Hepatocyte (in vitro differentiated cells): ENCODE measurements at regions not wholly inside any gene's neighbourhood (a gene's known extent, or its start where the extent isn't known, plus 50 kb on each side); places are given as distances from the start of the nearest gene placed in this dataset.

Experiments used
- DNase-seq: peaks from one replicate; pipeline ENCODE4 v3.0.0-alpha.2; 2016; ENCODE audit warnings: low spot score
- H2AFZ ChIP-seq: fragments of 200-600 bp; sonication (generic); 2 replicates; pipeline ENCODE4 v1.6.0; 2016; ENCODE audit warnings: antibody characterized with exemption, mild to moderate bottlenecking
- H3K27ac ChIP-seq: fragments of 200-600 bp; sonication (generic); 2 replicates; pipeline ENCODE4 v1.5.1; 2016; ENCODE audit warnings: mild to moderate bottlenecking
- H3K27me3 ChIP-seq: fragments of 200-600 bp; sonication (generic); 2 replicates; pipeline ENCODE4 v1.6.1; 2016
- H3K36me3 ChIP-seq: fragments of 200-600 bp; sonication (generic); replicated peaks from 2 replicates; pipeline ENCODE4 v1.5.1; 2016; ENCODE audit warnings: low read depth; ENCODE audit not compliant: insufficient read depth
- H3K4me1 ChIP-seq: fragments of 200-600 bp; sonication (generic); 2 replicates; pipeline ENCODE4 v1.5.1; 2016; ENCODE audit warnings: mild to moderate bottlenecking, moderate library complexity; ENCODE audit not compliant: insufficient read depth
- H3K4me2 ChIP-seq: fragments of 200-600 bp; sonication (generic); 2 replicates; pipeline ENCODE4 v1.6.0; 2016
- H3K4me3 ChIP-seq: fragments of 200-600 bp; sonication (generic); 2 replicates; pipeline ENCODE4 v1.5.1; 2016; ENCODE audit warnings: mild to moderate bottlenecking
- H3K79me2 ChIP-seq: fragments of 200-600 bp; sonication (generic); 2 replicates; pipeline ENCODE4 v1.6.0; 2017; ENCODE audit warnings: mild to moderate bottlenecking
- H3K9me2 ChIP-seq: fragments of 200-600 bp; sonication (generic); replicated peaks from 2 replicates; pipeline ENCODE4 v1.6.0; 2017; ENCODE audit warnings: mild to moderate bottlenecking; ENCODE audit not compliant: insufficient read depth
- H3K9me3 ChIP-seq: fragments of 200-600 bp; sonication (generic); 2 replicates; pipeline ENCODE4 v1.5.1; 2016; ENCODE audit warnings: low read depth, mild to moderate bottlenecking
- H4K20me1 ChIP-seq: fragments of 200-600 bp; sonication (generic); 2 replicates; pipeline ENCODE4 v1.6.0; 2016; ENCODE audit warnings: mild to moderate bottlenecking; ENCODE audit not compliant: insufficient read depth, poor library complexity, severe bottlenecking
- CTCF ChIP-seq: fragments of 200-600 bp; sonication (generic); IDR thresholded peaks from 2 replicates; pipeline ENCODE4 v1.5.1; 2016; ENCODE audit warnings: antibody characterized with exemption, mild to moderate bottlenecking; ENCODE audit not compliant: poor library complexity
- EZH2 ChIP-seq: fragments of 200-600 bp; sonication (generic); IDR thresholded peaks from 2 replicates; pipeline ENCODE4 v1.6.1; 2016; ENCODE audit warnings: antibody characterized with exemption, mild to moderate bottlenecking, borderline replicate concordance
- EZH2phosphoT487 ChIP-seq: fragments of 200-600 bp; sonication (generic); IDR thresholded peaks from one replicate; pipeline ENCODE4 v1.6.1; 2018; ENCODE audit warnings: antibody characterized with exemption, mild to moderate bottlenecking, low read depth, moderate library complexity; ENCODE audit not compliant: unreplicated experiment, severe bottlenecking
- WGBS: methylation state at CpG from one replicate; pipeline ENCODE4 v1.1.6; 2016; ENCODE audit warnings: low lambda C conversion rate; ENCODE audit errors: missing lambda C conversion rate; 5-methylcytosine and 5-hydroxymethylcytosine counted together

- H3K4me2 ChIP-seq = no peak overlapping the region
Measured at GRCh38 chr7:121744877-121745276, 128.1 kb upstream of the PTPRZ1 start.

GRCh38 chr7:121744319-121744718, 128.6 kb upstream of the PTPRZ1 start:
- Histone ChIP-seq H3K79me2 (no peaks in the 10 kb centered on the region), H3K9me2 (no peaks in the 10 kb centered on the region), H3K9me3 (no peaks in the 10 kb centered on the region), H3K36me3 (no peaks in the 10 kb centered on the region), H3K27me3 (no peaks in the 10 kb centered on the region), H3K4me1 (no peaks in the 10 kb centered on the region), H3K27ac (no peak overlapping the region), H2AFZ (no peak overlapping the region), H3K4me2 (no peak overlapping the region), H3K4me3 (no peak overlapping the region), H4K20me1 (no peaks in the 10 kb centered on the region)
- 68% methylated on average over 3 of the region's 3 CpGs for WGBS
- DNase-seq = no peak
- TF ChIP-seq CTCF = no peak
- no peak for TF ChIP-seq EZH2phosphoT487
- no peak for TF ChIP-seq EZH2

More at GRCh38 chr7:121744877-121745276, 128.1 kb upstream of the PTPRZ1 start:
- H3K4me1 ChIP-seq = no peaks in the 10 kb centered on the region
- 91% methylated on average over 2 of the region's 2 CpGs for whole genome bisulfite sequencing
- H3K27ac ChIP-seq = no peak overlapping the region
- H3K79me2 ChIP-seq = no peaks in the 10 kb centered on the region
- no peaks in the 10 kb centered on the region for H3K27me3 ChIP-seq
- no peak for DNase-seq
- H2AFZ ChIP-seq = no peak overlapping the region
- no peaks in the 10 kb centered on the region for H3K36me3 ChIP-seq
- H3K4me3 ChIP-seq = no peak overlapping the region
- no peaks in the 10 kb centered on the region for H3K9me3 ChIP-seq
- no peak for TF ChIP-seq CTCF
- no peak for TF ChIP-seq EZH2
- no peak for TF ChIP-seq EZH2phosphoT487
- H4K20me1 ChIP-seq = no peaks in the 10 kb centered on the region
- no peaks in the 10 kb centered on the region for H3K9me2 ChIP-seq

GRCh38 chr7:121741896-121742295, 131.1 kb upstream of the PTPRZ1 start:
- no peaks in the 10 kb centered on the region for H3K79me2 ChIP-seq
- DNase-seq = no peak
- H3K4me2 ChIP-seq = no peak overlapping the region
- no peaks in the 10 kb centered on the region for H3K4me1 ChIP-seq
- H3K27me3 ChIP-seq = no peaks in the 10 kb centered on the region
- no peaks in the 10 kb centered on the region for H3K9me3 ChIP-seq
- no peaks in the 10 kb centered on the region for H3K36me3 ChIP-seq
- H2AFZ ChIP-seq = no peak overlapping the region
- TF ChIP-seq EZH2phosphoT487 (no peak), CTCF (no peak), EZH2 (no peak)
- no peak overlapping the region for H3K4me3 ChIP-seq
- no peaks in the 10 kb centered on the region for H4K20me1 ChIP-seq
- no peak overlapping the region for H3K27ac ChIP-seq
- H3K9me2 ChIP-seq = no peaks in the 10 kb centered on the region

- H4K20me1 ChIP-seq = no peaks in the 10 kb centered on the region
- WGBS = 69% methylated on average over 3 of the region's 3 CpGs
- DNase-seq = no peak
- no peak overlapping the region for H3K4me2 ChIP-seq
- no peaks in the 10 kb centered on the region for H3K79me2 ChIP-seq
- no peaks in the 10 kb centered on the region for H3K4me1 ChIP-seq
- H3K9me3 ChIP-seq = no peaks in the 10 kb centered on the region
- H3K4me3 ChIP-seq = no peak overlapping the region
- no peaks in the 10 kb centered on the region for H3K27me3 ChIP-seq
- no peak overlapping the region for H2AFZ ChIP-seq
- H3K9me2 ChIP-seq = no peaks in the 10 kb centered on the region
- H3K27ac ChIP-seq = no peak overlapping the region
- H3K36me3 ChIP-seq = no peaks in the 10 kb centered on the region
- TF ChIP-seq EZH2phosphoT487 (no peak), EZH2 (no peak), CTCF (no peak)
Measured at GRCh38 chr7:121739465-121739864, 133.5 kb upstream of the PTPRZ1 start.
